DND-41 (cell line): ENCODE measurements at regions not wholly inside any gene's neighbourhood (a gene's known extent, or its start where the extent isn't known, plus 50 kb on each side); places are given as distances from the start of the nearest gene placed in this dataset.

Source experiments
- ATAC-seq: fragments of 200-7000 bp; cut with Tn5 transposase; 3 replicates; pipeline ENCODE4 v1.9.1; 2021; ENCODE audit warnings: low read depth; ENCODE audit not compliant: insufficient read depth
- DNase-seq: peaks from one replicate; pipeline ENCODE4 v3.0.0-alpha.2; 2020
- H2AFZ ChIP-seq: 2 replicates; pipeline ENCODE4 v1.6.0; 2012; ENCODE audit warnings: low read depth, low read length
- H3K27ac ChIP-seq: 2 replicates; pipeline ENCODE4 v1.5.1; 2012; ENCODE audit warnings: low read length, inconsistent platforms
- H3K27me3 ChIP-seq: fragments of 200-600 bp; sonication (generic); 2 replicates; pipeline ENCODE4 v1.6.0; 2012; ENCODE audit warnings: low read length, mild to moderate bottlenecking, inconsistent platforms; ENCODE audit not compliant: insufficient read depth, poor library complexity
- H3K36me3 ChIP-seq: 2 replicates; pipeline ENCODE4 v1.5.1; 2012; ENCODE audit warnings: low read length, inconsistent platforms; ENCODE audit not compliant: insufficient read depth
- H3K4me1 ChIP-seq: 2 replicates; pipeline ENCODE4 v1.5.1; 2012; ENCODE audit warnings: mild to moderate bottlenecking, low read length; ENCODE audit not compliant: insufficient read depth
- H3K4me2 ChIP-seq: 2 replicates; pipeline ENCODE4 v1.6.0; 2012; ENCODE audit warnings: mild to moderate bottlenecking, moderate library complexity, low read length, inconsistent platforms; ENCODE audit not compliant: insufficient read depth
- H3K4me3 ChIP-seq, 2 experiments: fragments of 200-600 bp in 1 of 2; shearing (Covaris generic) in 1 of 2; 2 replicates each; pipeline ENCODE4 v1.5.1; 2012 to 2016; ENCODE audit warnings: inconsistent platforms in 2 of 2, low read length in 2 of 2, mild to moderate bottlenecking in 2 of 2, low read depth in 1 of 2, moderate library complexity in 1 of 2
- H3K79me2 ChIP-seq: 2 replicates; pipeline ENCODE4 v1.6.0; 2012; ENCODE audit warnings: low read length, inconsistent platforms; ENCODE audit not compliant: insufficient read depth
- H3K9ac ChIP-seq: 2 replicates; pipeline ENCODE4 v1.6.0; 2012; ENCODE audit warnings: low read depth, mild to moderate bottlenecking, inconsistent platforms, low read length, moderate library complexity
- H3K9me3 ChIP-seq: 2 replicates; pipeline ENCODE4 v1.5.1; 2012; ENCODE audit warnings: low read length, moderate library complexity, mild to moderate bottlenecking, inconsistent platforms; ENCODE audit not compliant: insufficient read depth, severe bottlenecking
- H4K20me1 ChIP-seq: 2 replicates; pipeline ENCODE4 v1.6.0; 2012; ENCODE audit warnings: low read length; ENCODE audit not compliant: insufficient read depth
- CTCF ChIP-seq: IDR thresholded peaks from 2 replicates; pipeline ENCODE4 v1.5.1; 2012; ENCODE audit warnings: borderline replicate concordance, low read length, moderate library complexity, mild to moderate bottlenecking; ENCODE audit not compliant: poor library complexity, severe bottlenecking; ENCODE audit errors: extremely low read depth
- EZH2 ChIP-seq: IDR thresholded peaks from 3 replicates; pipeline ENCODE4 v1.6.1; 2012; ENCODE audit warnings: borderline replicate concordance, low read depth, mild to moderate bottlenecking, moderate library complexity, low read length, inconsistent platforms; ENCODE audit not compliant: severe bottlenecking

GRCh38 chr7:156577645-156578577 lies 62.7 kb upstream of the RNF32 start:
- H2AFZ ChIP-seq: no peak overlapping the region
- no peaks in the 10 kb centered on the region for H3K4me1 ChIP-seq
- H3K9me3 ChIP-seq: no peaks in the 10 kb centered on the region
- ATAC-seq: no peak
- no peak overlapping the region for H3K27ac ChIP-seq
- no peaks in the 10 kb centered on the region for H3K79me2 ChIP-seq
- no peak overlapping the region for H3K9ac ChIP-seq
- no peak overlapping the region for H3K4me3 ChIP-seq
- no peak for DNase-seq
- no peaks in the 10 kb centered on the region for H3K36me3 ChIP-seq
- H3K27me3 ChIP-seq: peaks cover 3% of the 10 kb centered on the region
- TF ChIP-seq CTCF (no peak), EZH2 (no peak)
- H4K20me1 ChIP-seq: no peaks in the 10 kb centered on the region
- H3K4me2 ChIP-seq: no peak overlapping the region

DNA sequence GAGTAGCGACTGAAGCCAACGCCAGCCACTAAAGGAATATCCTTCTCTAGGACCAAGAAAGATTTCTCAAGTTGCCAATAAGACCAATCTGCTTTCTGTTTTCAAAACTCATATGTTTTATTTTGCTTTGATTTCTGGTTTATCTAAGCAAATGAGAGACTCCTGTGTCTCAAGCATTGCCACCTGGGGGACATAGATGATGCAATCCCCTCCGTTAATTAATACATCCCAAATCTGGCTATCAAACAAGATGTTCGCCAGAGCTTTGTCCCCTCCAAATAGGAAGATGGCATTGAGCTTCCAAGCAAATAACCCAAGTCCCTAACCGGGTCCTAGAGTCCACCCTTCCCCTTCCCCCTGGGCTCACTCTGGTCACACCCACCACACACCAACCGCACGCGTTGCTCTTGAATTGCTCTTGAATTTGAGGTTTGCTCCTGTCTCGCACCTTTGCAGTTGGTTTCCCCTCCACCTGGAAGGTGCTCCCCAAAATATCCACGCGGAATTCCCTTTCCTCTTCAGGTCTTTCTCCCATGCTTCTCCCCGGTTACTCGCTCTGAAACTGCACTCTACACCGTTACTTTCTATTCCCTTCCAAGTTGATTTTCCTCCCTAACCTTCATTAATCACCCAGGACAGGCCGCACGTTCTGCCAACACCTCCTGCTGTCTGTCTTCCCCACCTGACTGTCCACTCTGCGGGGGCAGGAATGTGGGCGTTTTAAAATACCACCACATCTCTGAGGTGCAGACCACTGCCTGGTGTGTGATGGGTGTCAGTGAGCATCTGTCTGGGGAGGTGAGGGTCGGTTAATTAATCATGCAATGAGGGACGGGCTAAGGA lies 64.1 kb upstream of the RNF32 start:
- Histone ChIP-seq H3K4me3 (no peak overlapping the region), H3K4me2 (no peak overlapping the region), H3K9ac (no peak overlapping the region), H2AFZ (no peak overlapping the region), H3K27ac (no peak overlapping the region), H3K9me3 (no peaks in the 10 kb centered on the region), H3K4me1 (no peaks in the 10 kb centered on the region), H3K27me3 (peaks cover 3% of the 10 kb centered on the region), H4K20me1 (no peaks in the 10 kb centered on the region), H3K79me2 (no peaks in the 10 kb centered on the region), H3K36me3 (no peaks in the 10 kb centered on the region)
- ATAC-seq (no peak), DNase-seq (no peak)
- no peak for TF ChIP-seq CTCF
- no peak for TF ChIP-seq EZH2

- Histone ChIP-seq H4K20me1 (no peaks in the 10 kb centered on the region), H3K4me2 (no peak overlapping the region), H3K9ac (no peak overlapping the region), H3K36me3 (no peaks in the 10 kb centered on the region), H2AFZ (no peak overlapping the region), H3K9me3 (no peaks in the 10 kb centered on the region), H3K27me3 (peaks cover 1% of the 10 kb centered on the region), H3K79me2 (no peaks in the 10 kb centered on the region), H3K4me3 (no peak overlapping the region), H3K4me1 (no peaks in the 10 kb centered on the region), H3K27ac (no peak overlapping the region)
- TF ChIP-seq CTCF (no peak), EZH2 (no peak)
- ATAC-seq (no peak), DNase-seq (no peak)
These were observed 72.3 kb upstream of the RNF32 start for GRCh38 chr7:156568258-156568657.
